ENCODE measurements at regions not wholly inside any gene's neighbourhood (a gene's known extent, or its start where the extent isn't known, plus 50 kb on each side); places are given as distances from the start of the nearest gene placed in this dataset.

- ATAC-seq (ENCODE audit: low read depth) (no peak), DNase-seq (ENCODE audit: low spot score) (no peak)
- Histone ChIP-seq H3K4me1 (ENCODE audit: insufficient read depth, poor library complexity, severe bottlenecking) (no peaks in the 10 kb centered on the region), H3K27ac (ENCODE audit: poor library complexity, severe bottlenecking) (no peak overlapping the region), H3K36me3 (ENCODE audit: low read depth) (no peaks in the 10 kb centered on the region), H3K9me3 (ENCODE audit: severe bottlenecking) (no peaks in the 10 kb centered on the region), H3K4me3 (ENCODE audit: severe bottlenecking) (no peak overlapping the region), H3K27me3 (ENCODE audit: insufficient read depth, poor library complexity, severe bottlenecking) (peaks cover 4% of the 10 kb centered on the region)
- no peak for TF ChIP-seq CTCF (IDR thresholded peaks at IDR 0.05; ENCODE audit: poor library complexity, severe bottlenecking)
Measured at GRCh38 chr10:47077386-47077785, 166.2 kb downstream of the PTPN20 start.

- TF ChIP-seq CTCF (IDR thresholded peaks at IDR 0.05; ENCODE audit: poor library complexity, severe bottlenecking): no peak
- peaks cover 4% of the 10 kb centered on the region for H3K27me3 ChIP-seq (ENCODE audit: insufficient read depth, poor library complexity, severe bottlenecking)
- ATAC-seq (ENCODE audit: low read depth) (no peak), DNase-seq (ENCODE audit: low spot score) (no peak)
- H3K4me1 ChIP-seq (ENCODE audit: insufficient read depth, poor library complexity, severe bottlenecking): no peaks in the 10 kb centered on the region
- no peak overlapping the region for H3K27ac ChIP-seq (ENCODE audit: poor library complexity, severe bottlenecking)
- H3K9me3 ChIP-seq (ENCODE audit: severe bottlenecking): no peaks in the 10 kb centered on the region
- no peak overlapping the region for H3K4me3 ChIP-seq (ENCODE audit: severe bottlenecking)
- H3K36me3 ChIP-seq (ENCODE audit: low read depth): no peaks in the 10 kb centered on the region
Measured at GRCh38 chr10:47077941-47078340, 166.7 kb downstream of the PTPN20 start.

GRCh38 chr10:47078393-47079203 is 167.4 kb downstream of the PTPN20 start:
- ATAC-seq (ENCODE audit: low read depth): no peak; the same call in 2 of the 3 replicates
- H3K36me3 ChIP-seq (ENCODE audit: low read depth): no peaks in the 10 kb centered on the region
- H3K27ac ChIP-seq (ENCODE audit: poor library complexity, severe bottlenecking): no peak overlapping the region
- peaks cover 4% of the 10 kb centered on the region for H3K27me3 ChIP-seq (ENCODE audit: insufficient read depth, poor library complexity, severe bottlenecking)
- DNase-seq (ENCODE audit: low spot score): no peak
- no peak for TF ChIP-seq CTCF (IDR thresholded peaks at IDR 0.05; ENCODE audit: poor library complexity, severe bottlenecking)
- H3K4me3 ChIP-seq (ENCODE audit: severe bottlenecking): no peak overlapping the region
- H3K9me3 ChIP-seq (ENCODE audit: severe bottlenecking): no peaks in the 10 kb centered on the region
- H3K4me1 ChIP-seq (ENCODE audit: insufficient read depth, poor library complexity, severe bottlenecking): no peaks in the 10 kb centered on the region

GRCh38 chr10:47079204-47079580 is 168.0 kb downstream of the PTPN20 start:
- no peak for DNase-seq (ENCODE audit: low spot score)
- Histone ChIP-seq H3K9me3 (ENCODE audit: severe bottlenecking) (no peaks in the 10 kb centered on the region), H3K27ac (ENCODE audit: poor library complexity, severe bottlenecking) (no peak overlapping the region), H3K27me3 (ENCODE audit: insufficient read depth, poor library complexity, severe bottlenecking) (no peaks in the 10 kb centered on the region), H3K4me1 (ENCODE audit: insufficient read depth, poor library complexity, severe bottlenecking) (no peaks in the 10 kb centered on the region), H3K4me3 (ENCODE audit: severe bottlenecking) (no peak overlapping the region), H3K36me3 (ENCODE audit: low read depth) (no peaks in the 10 kb centered on the region)
- no peak for ATAC-seq (ENCODE audit: low read depth)
- no peak for TF ChIP-seq CTCF (IDR thresholded peaks at IDR 0.05; ENCODE audit: poor library complexity, severe bottlenecking)

GRCh38 chr10:47081264-47081663 is 170.0 kb downstream of the PTPN20 start:
- Histone ChIP-seq H3K27ac (ENCODE audit: poor library complexity, severe bottlenecking) (no peak overlapping the region), H3K4me3 (ENCODE audit: severe bottlenecking) (no peak overlapping the region), H3K27me3 (ENCODE audit: insufficient read depth, poor library complexity, severe bottlenecking) (no peaks in the 10 kb centered on the region), H3K36me3 (ENCODE audit: low read depth) (no peaks in the 10 kb centered on the region), H3K4me1 (ENCODE audit: insufficient read depth, poor library complexity, severe bottlenecking) (no peaks in the 10 kb centered on the region), H3K9me3 (ENCODE audit: severe bottlenecking) (no peaks in the 10 kb centered on the region)
- no peak for TF ChIP-seq CTCF (IDR thresholded peaks at IDR 0.05; ENCODE audit: poor library complexity, severe bottlenecking)
- DNase-seq (ENCODE audit: low spot score): no peak
- ATAC-seq (ENCODE audit: low read depth): no peak

All from RWPE2 (cell line).